ENCODE measurements at regions not wholly inside any gene's neighbourhood (a gene's known extent, or its start where the extent isn't known, plus 50 kb on each side); places are given as distances from the start of the nearest gene placed in this dataset.

DNA sequence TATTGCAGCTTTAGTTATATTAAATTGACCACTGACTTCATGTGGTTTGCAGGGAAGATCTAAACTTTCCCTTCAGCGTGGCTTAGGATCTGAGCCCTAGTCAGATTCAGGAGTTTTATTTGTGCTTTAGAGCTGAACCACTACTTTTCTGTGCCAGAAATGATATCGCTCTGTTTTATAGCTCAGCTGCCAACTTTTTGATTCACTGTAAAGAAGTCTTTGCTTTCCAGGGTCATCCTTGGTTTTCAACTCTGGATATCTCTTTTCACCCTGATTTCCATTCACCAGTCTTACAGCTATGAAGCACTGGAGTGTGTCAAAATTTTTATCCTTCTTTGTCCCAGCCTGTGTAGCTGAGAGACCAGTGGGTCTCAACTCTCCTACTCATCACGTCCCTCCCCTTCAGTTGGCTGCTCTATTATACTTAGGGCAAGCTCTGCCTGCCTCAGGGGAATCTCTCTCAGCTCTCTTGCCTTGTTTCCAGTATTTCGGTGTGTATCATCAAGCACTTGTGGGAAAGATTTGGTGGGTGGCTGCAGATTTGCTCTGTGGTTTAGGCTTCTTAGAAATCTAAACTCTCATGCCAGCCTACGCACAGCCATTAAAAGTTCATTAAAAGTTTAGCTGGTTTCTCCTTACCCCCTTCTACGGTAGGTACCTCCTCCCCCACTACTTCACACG, 425.5 kb downstream of the TENT5A start:
- CTCF ChIA-PET, result interaction anchor here (1.0 kb wide), 1 partner anchor 13 kb away, joined by 3 read pairs; no protein-coding TSS in a partner anchor
- DNase-seq (ENCODE audit: extremely low spot score), result no peak

DNA sequence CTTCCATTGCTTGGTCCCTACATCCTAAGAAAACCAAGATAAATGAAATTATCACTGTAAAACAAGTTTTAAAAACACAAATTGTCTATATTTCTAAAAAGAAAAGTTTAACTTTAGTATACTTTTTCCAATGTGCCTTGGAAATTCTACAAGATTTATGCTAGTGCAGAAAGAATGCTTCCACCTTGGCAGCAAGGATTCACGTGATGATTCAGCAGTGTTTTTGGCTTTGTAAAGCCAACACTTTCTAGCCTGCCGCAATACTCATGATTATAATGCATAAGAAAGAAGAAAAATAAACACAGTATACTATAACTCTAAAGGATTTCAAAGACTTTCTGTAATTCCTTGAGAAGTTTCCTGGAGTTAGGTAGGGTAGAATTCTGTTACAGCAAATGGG, 442.7 kb downstream of the TENT5A start:
- CTCF ChIA-PET, result no interaction called here
- POLR2A ChIA-PET, result no interaction called here
- no peak for DNase-seq (ENCODE audit: extremely low spot score)
- TF ChIP-seq, protein P1, sequence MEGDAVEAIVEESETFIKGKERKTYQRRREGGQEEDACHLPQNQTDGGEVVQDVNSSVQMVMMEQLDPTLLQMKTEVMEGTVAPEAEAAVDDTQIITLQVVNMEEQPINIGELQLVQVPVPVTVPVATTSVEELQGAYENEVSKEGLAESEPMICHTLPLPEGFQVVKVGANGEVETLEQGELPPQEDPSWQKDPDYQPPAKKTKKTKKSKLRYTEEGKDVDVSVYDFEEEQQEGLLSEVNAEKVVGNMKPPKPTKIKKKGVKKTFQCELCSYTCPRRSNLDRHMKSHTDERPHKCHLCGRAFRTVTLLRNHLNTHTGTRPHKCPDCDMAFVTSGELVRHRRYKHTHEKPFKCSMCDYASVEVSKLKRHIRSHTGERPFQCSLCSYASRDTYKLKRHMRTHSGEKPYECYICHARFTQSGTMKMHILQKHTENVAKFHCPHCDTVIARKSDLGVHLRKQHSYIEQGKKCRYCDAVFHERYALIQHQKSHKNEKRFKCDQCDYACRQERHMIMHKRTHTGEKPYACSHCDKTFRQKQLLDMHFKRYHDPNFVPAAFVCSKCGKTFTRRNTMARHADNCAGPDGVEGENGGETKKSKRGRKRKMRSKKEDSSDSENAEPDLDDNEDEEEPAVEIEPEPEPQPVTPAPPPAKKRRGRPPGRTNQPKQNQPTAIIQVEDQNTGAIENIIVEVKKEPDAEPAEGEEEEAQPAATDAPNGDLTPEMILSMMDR (IDR thresholded peaks at IDR 0.05; ENCODE audit: control extremely low read depth, extremely low read depth, low read depth, missing control alignments), result no peak

More for the DNA sequence above, 425.5 kb downstream of the TENT5A start:
- POLR2A ChIA-PET, result no interaction called here
- TF ChIP-seq, protein P1 (IDR thresholded peaks at IDR 0.05; ENCODE audit: control extremely low read depth, extremely low read depth, low read depth, missing control alignments), result no peak

DNA sequence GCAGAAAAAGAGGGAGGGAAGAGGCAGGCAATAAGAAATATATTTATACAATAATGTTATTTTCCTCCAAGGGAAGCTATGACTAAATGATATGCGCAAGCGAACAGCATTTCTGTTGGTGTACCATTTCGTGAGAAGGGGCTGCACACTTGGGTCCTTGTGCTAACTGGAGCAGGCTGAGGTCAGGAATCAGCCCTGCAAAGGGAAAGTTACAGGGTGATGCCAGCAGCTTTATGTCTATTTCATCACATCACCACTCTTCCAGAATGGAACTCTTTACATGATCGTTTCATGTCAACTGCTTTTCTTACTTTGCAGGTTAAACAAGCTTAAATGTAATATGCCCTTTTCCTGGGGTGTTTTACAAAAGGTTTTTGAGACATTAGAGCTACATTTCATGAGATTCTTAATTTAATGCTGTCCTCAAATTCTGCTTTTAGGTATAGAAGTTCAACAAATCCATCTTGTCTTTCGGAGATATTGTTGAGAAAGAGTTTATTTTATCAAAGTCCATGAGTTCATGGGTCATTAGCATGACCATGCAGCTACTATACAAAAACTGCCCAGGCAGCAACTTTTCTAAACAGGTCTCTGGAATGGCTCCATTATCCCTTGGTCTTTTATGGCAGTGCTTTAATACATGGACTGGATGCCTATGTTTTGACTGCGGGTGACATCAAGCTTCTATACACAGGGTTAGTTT, 443.8 kb downstream of the TENT5A start:
- CTCF ChIA-PET, result interaction anchor here (0.9 to 1.0 kb wide), 2 partner anchors 15 to 21 kb away, joined by 3 to 4 read pairs; no protein-coding TSS in a partner anchor
- no peak for DNase-seq (ENCODE audit: extremely low spot score)
- POLR2A ChIA-PET, result no interaction called here
- TF ChIP-seq, protein P1 (IDR thresholded peaks at IDR 0.05; ENCODE audit: control extremely low read depth, extremely low read depth, low read depth, missing control alignments), result no peak

DNA sequence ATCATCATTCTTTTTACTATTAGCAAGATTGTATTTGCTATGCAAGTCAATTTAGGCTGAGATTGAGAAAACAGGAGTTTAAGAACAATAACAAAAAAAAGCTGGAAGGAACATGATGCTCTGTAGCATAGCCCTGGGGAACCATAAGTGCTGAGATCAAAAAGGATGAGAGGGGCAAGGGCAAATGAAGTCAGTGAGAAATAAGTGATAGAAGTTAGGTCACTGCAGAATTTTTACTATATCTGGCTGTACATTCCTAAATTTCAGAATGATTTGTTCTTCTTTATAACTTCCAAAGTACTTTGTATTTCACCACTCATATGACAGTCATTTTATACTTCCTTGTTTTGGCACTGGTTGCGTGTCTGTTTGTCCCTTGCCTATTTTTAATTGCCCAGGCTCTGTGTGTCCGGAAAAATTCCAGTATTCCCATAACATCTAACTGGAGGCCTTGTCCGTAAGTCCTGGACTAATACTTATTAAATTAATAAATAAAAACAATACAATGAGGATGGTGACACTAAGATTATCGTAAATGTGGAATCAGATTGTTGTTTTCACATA, 444.7 kb downstream of the TENT5A start:
- ChIA-PET CTCF (no interaction called here), POLR2A (no interaction called here)
- TF ChIP-seq, protein P1 (IDR thresholded peaks at IDR 0.05; ENCODE audit: control extremely low read depth, extremely low read depth, low read depth, missing control alignments), result no peak
- no peak for DNase-seq (ENCODE audit: extremely low spot score)

DNA sequence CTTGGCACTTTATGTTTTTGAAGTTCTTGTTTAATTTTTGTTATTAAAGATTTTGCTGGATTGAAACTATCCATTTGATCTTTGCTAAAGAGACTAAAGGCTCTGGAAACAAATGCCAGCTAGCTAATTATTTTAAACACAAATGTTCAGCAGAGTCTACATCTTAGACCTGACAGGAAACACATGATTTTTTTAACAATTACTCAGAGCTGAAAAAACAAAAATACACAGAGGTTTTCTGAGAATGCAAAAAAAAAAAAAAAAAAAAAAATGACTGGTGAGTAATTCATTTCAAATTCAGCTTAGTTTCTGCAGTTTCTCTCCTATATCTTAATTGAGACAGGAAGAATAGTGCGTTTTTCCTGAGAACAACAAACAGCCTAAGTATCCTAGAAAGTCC, 448.0 kb downstream of the TENT5A start:
- no peak for DNase-seq (ENCODE audit: extremely low spot score)
- POLR2A ChIA-PET, result no interaction called here
- TF ChIP-seq, protein P1 (IDR thresholded peaks at IDR 0.05; ENCODE audit: control extremely low read depth, extremely low read depth, low read depth, missing control alignments), result no peak
- CTCF ChIA-PET, result interaction anchor here (0.6 kb wide), 1 partner anchor 35 kb away, joined by 3 read pairs; no protein-coding TSS in a partner anchor

DNA sequence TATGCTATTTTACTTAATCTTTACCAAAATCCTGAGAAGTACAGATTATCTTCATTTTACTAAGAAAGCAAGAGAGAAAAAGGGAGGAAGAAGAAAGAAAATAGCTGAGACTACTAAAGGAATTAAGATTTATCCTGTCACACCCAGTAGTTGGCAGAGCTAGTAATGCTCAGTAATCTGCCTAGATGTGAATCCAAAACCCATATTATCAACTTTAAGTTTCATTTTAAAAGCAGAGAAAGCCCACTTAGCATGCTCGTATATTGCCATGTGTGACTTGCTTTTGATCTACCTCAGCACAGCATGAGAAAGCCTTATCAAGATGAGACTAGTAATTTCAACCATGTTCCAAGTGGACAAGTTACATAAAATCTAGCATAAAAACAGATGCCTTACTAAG, 451.5 kb downstream of the TENT5A start:
- CTCF ChIA-PET, result interaction anchor here (1.4 kb wide), 1 partner anchor 18 kb away, joined by 3 read pairs; no protein-coding TSS in a partner anchor

More for the DNA sequence above, 451.5 kb downstream of the TENT5A start:
- POLR2A ChIA-PET, result no interaction called here
- TF ChIP-seq, protein P1 (IDR thresholded peaks at IDR 0.05; ENCODE audit: control extremely low read depth, extremely low read depth, low read depth, missing control alignments), result no peak
- no peak for DNase-seq (ENCODE audit: extremely low spot score)

Data from GM10248 (cell line).